ENCODE measurements at regions not wholly inside any gene's neighbourhood (a gene's known extent, or its start where the extent isn't known, plus 50 kb on each side); places are given as distances from the start of the nearest gene placed in this dataset.

DNA sequence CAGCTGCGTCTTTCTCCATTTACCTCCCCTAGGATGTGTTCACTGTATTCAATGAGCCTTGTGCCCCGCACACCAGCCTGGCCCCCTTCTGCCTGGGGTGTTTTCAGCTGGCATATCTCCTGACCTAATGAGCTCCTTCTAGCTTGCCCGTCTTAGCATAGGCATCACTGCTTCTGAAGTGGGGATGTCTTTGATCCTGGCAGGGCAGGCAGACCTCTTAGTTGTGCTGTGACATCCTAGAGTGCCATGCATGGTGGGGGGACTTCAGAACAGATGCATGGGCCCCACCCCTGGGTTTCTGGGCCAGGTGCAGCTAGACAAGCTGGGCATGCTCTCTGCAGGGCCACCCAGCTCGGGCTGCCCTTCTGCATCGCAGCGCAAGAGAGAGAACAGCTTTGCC, 172.7 kb downstream of the GADD45G start (continued):
- TF ChIP-seq, protein P1, sequence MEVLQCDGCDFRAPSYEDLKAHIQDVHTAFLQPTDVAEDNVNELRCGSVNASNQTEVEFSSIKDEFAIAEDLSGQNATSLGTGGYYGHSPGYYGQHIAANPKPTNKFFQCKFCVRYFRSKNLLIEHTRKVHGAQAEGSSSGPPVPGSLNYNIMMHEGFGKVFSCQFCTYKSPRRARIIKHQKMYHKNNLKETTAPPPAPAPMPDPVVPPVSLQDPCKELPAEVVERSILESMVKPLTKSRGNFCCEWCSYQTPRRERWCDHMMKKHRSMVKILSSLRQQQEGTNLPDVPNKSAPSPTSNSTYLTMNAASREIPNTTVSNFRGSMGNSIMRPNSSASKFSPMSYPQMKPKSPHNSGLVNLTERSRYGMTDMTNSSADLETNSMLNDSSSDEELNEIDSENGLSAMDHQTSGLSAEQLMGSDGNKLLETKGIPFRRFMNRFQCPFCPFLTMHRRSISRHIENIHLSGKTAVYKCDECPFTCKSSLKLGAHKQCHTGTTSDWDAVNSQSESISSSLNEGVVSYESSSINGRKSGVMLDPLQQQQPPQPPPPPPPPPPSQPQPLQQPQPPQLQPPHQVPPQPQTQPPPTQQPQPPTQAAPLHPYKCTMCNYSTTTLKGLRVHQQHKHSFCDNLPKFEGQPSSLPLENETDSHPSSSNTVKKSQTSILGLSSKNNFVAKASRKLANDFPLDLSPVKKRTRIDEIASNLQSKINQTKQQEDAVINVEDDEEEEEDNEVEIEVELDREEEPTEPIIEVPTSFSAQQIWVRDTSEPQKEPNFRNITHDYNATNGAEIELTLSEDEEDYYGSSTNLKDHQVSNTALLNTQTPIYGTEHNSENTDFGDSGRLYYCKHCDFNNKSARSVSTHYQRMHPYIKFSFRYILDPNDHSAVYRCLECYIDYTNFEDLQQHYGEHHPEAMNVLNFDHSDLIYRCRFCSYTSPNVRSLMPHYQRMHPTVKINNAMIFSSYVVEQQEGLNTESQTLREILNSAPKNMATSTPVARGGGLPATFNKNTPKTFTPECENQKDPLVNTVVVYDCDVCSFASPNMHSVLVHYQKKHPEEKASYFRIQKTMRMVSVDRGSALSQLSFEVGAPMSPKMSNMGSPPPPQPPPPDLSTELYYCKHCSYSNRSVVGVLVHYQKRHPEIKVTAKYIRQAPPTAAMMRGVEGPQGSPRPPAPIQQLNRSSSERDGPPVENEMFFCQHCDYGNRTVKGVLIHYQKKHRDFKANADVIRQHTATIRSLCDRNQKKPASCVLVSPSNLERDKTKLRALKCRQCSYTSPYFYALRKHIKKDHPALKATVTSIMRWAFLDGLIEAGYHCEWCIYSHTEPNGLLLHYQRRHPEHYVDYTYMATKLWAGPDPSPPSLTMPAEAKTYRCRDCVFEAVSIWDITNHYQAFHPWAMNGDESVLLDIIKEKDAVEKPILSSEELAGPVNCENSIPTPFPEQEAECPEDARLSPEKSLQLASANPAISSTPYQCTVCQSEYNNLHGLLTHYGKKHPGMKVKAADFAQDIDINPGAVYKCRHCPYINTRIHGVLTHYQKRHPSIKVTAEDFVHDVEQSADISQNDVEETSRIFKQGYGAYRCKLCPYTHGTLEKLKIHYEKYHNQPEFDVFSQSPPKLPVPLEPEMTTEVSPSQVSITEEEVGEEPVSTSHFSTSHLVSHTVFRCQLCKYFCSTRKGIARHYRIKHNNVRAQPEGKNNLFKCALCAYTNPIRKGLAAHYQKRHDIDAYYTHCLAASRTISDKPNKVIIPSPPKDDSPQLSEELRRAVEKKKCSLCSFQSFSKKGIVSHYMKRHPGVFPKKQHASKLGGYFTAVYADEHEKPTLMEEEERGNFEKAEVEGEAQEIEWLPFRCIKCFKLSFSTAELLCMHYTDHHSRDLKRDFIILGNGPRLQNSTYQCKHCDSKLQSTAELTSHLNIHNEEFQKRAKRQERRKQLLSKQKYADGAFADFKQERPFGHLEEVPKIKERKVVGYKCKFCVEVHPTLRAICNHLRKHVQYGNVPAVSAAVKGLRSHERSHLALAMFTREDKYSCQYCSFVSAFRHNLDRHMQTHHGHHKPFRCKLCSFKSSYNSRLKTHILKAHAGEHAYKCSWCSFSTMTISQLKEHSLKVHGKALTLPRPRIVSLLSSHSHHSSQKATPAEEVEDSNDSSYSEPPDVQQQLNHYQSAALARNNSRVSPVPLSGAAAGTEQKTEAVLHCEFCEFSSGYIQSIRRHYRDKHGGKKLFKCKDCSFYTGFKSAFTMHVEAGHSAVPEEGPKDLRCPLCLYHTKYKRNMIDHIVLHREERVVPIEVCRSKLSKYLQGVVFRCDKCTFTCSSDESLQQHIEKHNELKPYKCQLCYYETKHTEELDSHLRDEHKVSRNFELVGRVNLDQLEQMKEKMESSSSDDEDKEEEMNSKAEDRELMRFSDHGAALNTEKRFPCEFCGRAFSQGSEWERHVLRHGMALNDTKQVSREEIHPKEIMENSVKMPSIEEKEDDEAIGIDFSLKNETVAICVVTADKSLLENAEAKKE (CRISPR knock-in tag; IDR thresholded peaks at IDR 0.05) = no peak
- TF ChIP-seq POLR2AphosphoS5 (IDR thresholded peaks at IDR 0.05; ENCODE audit: low read depth) (no peak), EZH2phosphoT487 (IDR thresholded peaks at IDR 0.05; ENCODE audit: unreplicated experiment) (no peak), CREB1 (CRISPR knock-in tag; IDR thresholded peaks at IDR 0.05; ENCODE audit: low read depth) (no peak), EZH2 (IDR thresholded peaks at IDR 0.05; ENCODE audit: low read depth, unreplicated experiment) (no peak), STAT1 (IDR thresholded peaks at IDR 0.05; ENCODE audit: unreplicated experiment) (no peak)
- TF ChIP-seq, protein P2, sequence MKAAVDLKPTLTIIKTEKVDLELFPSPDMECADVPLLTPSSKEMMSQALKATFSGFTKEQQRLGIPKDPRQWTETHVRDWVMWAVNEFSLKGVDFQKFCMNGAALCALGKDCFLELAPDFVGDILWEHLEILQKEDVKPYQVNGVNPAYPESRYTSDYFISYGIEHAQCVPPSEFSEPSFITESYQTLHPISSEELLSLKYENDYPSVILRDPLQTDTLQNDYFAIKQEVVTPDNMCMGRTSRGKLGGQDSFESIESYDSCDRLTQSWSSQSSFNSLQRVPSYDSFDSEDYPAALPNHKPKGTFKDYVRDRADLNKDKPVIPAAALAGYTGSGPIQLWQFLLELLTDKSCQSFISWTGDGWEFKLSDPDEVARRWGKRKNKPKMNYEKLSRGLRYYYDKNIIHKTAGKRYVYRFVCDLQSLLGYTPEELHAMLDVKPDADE (IDR thresholded peaks at IDR 0.05) = no peak
- TF ChIP-seq, protein P3, sequence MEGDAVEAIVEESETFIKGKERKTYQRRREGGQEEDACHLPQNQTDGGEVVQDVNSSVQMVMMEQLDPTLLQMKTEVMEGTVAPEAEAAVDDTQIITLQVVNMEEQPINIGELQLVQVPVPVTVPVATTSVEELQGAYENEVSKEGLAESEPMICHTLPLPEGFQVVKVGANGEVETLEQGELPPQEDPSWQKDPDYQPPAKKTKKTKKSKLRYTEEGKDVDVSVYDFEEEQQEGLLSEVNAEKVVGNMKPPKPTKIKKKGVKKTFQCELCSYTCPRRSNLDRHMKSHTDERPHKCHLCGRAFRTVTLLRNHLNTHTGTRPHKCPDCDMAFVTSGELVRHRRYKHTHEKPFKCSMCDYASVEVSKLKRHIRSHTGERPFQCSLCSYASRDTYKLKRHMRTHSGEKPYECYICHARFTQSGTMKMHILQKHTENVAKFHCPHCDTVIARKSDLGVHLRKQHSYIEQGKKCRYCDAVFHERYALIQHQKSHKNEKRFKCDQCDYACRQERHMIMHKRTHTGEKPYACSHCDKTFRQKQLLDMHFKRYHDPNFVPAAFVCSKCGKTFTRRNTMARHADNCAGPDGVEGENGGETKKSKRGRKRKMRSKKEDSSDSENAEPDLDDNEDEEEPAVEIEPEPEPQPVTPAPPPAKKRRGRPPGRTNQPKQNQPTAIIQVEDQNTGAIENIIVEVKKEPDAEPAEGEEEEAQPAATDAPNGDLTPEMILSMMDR (conservative IDR thresholded peaks at IDR 0.05; ENCODE audit: low read depth in 2 of 2) = no peak

All from GM23338 (cell line).